ENCODE measurements at regions not wholly inside any gene's neighbourhood (a gene's known extent, or its start where the extent isn't known, plus 50 kb on each side); places are given as distances from the start of the nearest gene placed in this dataset.

- no peak for TF ChIP-seq RB1 (IDR thresholded peaks at IDR 0.05; ENCODE audit: borderline replicate concordance)
Measured at GRCh38 chr16:13439766-13440165, 480.2 kb upstream of the ERCC4 start (continued).

- H3K9me3 ChIP-seq (replicated peaks; ENCODE audit: control insufficient read depth, insufficient read depth, low read length) = no peaks in the 10 kb centered on the region; the same call in 1 of the 3 replicates
- no peaks in the 10 kb centered on the region for H3K27me3 ChIP-seq (replicated peaks in 1 of 2; ENCODE audit: control insufficient read depth in 2 of 2, insufficient read depth in 2 of 2, low read length in 1 of 2)
- POLR2A ChIA-PET = interaction anchor here (0.5 to 1.6 kb wide), 3 partner anchors 9 to 285 kb away, joined by 3 read pairs; no protein-coding TSS in a partner anchor
- intact Hi-C loops (cut with micrococcal nuclease; ENCODE audit: unreplicated experiment) (no loop called here), in situ Hi-C loops (cut with MboI) (no loop called here)
- peak; percentile 72 for ATAC-seq
- FAIRE-seq = peak; percentile 35
- CTCF ChIA-PET = interaction anchor here (1.4 to 3.5 kb wide), 2 partner anchors 12 to 14 kb away, joined by 8 to 21 read pairs; no protein-coding TSS in a partner anchor
- RAD21 ChIA-PET (ENCODE audit: unreplicated experiment) = interaction anchor here (0.9 to 3.7 kb wide), 13 partner anchors 8 to 385 kb away, joined by 3 to 28 read pairs (median 4); no protein-coding TSS in a partner anchor
- SMC1A ChIA-PET (ENCODE audit: uncharacterized antibody, unreplicated experiment) = interaction anchor here (0.6 to 9.6 kb wide), 7 partner anchors 11 to 545 kb away, joined by 3 to 105 read pairs (median 3); no protein-coding TSS in a partner anchor
- H2AFZ ChIP-seq (ENCODE audit: control insufficient read depth, low read depth, low read length) = no peak overlapping the region
- H3K27ac ChIP-seq (ENCODE audit: control insufficient read depth, insufficient read depth) = no peak overlapping the region
- peak overlapping the region; percentile 21; the same call in 1 of the 2 replicates for H3K4me2 ChIP-seq (ENCODE audit: control insufficient read depth, insufficient read depth)
- no peaks in the 10 kb centered on the region for H4K20me1 ChIP-seq (ENCODE audit: control insufficient read depth, insufficient read depth)
- H3K36me3 ChIP-seq (ENCODE audit: control insufficient read depth in 2 of 2, insufficient read depth in 2 of 2, low read length in 1 of 2) = no peaks in the 10 kb centered on the region
- no peak for DNase-seq (ENCODE audit: low read depth, low spot score)
- H3K4me1 ChIP-seq (ENCODE audit: control insufficient read depth, insufficient read depth, low read length) = peaks cover 13% of the 10 kb centered on the region
- H3K79me2 ChIP-seq (ENCODE audit: control insufficient read depth, insufficient read depth, low read length) = no peaks in the 10 kb centered on the region
- no peak overlapping the region for H3K4me3 ChIP-seq
- WGBS (ENCODE audit: insufficient coverage, insufficient replicate concordance, low lambda C conversion rate, missing lambda C conversion rate) = 12% methylated on average over 3 of the region's 3 CpGs
- no peak overlapping the region for H3K9ac ChIP-seq (ENCODE audit: control insufficient read depth, insufficient read depth, low read length)
- BruUV-seq (replicated peaks) = no TSS peak
- no peak for TF ChIP-seq KLF5 (IDR thresholded peaks at IDR 0.05; ENCODE audit: partially characterized antibody)
- TF ChIP-seq TCF7 (IDR thresholded peaks at IDR 0.05; ENCODE audit: borderline replicate concordance) = peak; percentile 33; the same call in 1 of the 2 replicates
- TF ChIP-seq SREBF1 (IDR thresholded peaks at IDR 0.05; ENCODE audit: low read length) = no peak
- TF ChIP-seq NFXL1 (IDR thresholded peaks at IDR 0.05; ENCODE audit: borderline replicate concordance) = no peak
- peak; percentile 97 for TF ChIP-seq JUNB (IDR thresholded peaks at IDR 0.05)
- no peak for TF ChIP-seq REST (IDR thresholded peaks at IDR 0.05; ENCODE audit: low read depth, low read length)
- TF ChIP-seq MYB (IDR thresholded peaks at IDR 0.05; ENCODE audit: borderline replicate concordance, low read depth, low read length) = no peak
- TF ChIP-seq USF1 (IDR thresholded peaks at IDR 0.05; ENCODE audit: borderline replicate concordance, extremely low read length, insufficient read depth, low read depth, low read length) = no peak
- peak; percentile 83 for TF ChIP-seq BCL3 (IDR thresholded peaks at IDR 0.05; ENCODE audit: borderline replicate concordance, insufficient read depth, low read depth, low read length, poor library complexity, severe bottlenecking)
- TF ChIP-seq POLR2AphosphoS5 (IDR thresholded peaks at IDR 0.05; ENCODE audit: low read length) = no peak
- peak; percentile 55; the same call in 1 of the 2 replicates for TF ChIP-seq FOXM1 (IDR thresholded peaks at IDR 0.05; ENCODE audit: low read depth, low read length)
- TF ChIP-seq ETV6 (conservative IDR thresholded peaks at IDR 0.05 in 1 of 2, IDR thresholded peaks at IDR 0.05 in 1 of 2; ENCODE audit: borderline replicate concordance in 1 of 2, low read depth in 1 of 2) = peak in 1 of 2 experiments; percentile 71; a peak in 2 of 4 replicates
- peak; percentile 53; the same call in 1 of the 2 replicates for TF ChIP-seq NBN (IDR thresholded peaks at IDR 0.05)
- no peak for TF ChIP-seq ASH2L (IDR thresholded peaks at IDR 0.05; ENCODE audit: borderline replicate concordance, low read depth)
- TF ChIP-seq SREBF2 (IDR thresholded peaks at IDR 0.05; ENCODE audit: low read length) = no peak
- peak; percentile 0; the same call in 1 of the 2 replicates for TF ChIP-seq RAD21 (IDR thresholded peaks at IDR 0.05; ENCODE audit: insufficient read depth, low read depth, low read length)
- no peak for TF ChIP-seq TCF12 (IDR thresholded peaks at IDR 0.05; ENCODE audit: low read depth, low read length)
Measured at GRCh38 chr16:13441675-13442074, 478.3 kb upstream of the ERCC4 start.
